Stimulated activated CD4-positive, alpha-beta T cell treated with anti-CD3 and anti-CD28 coated beads, Interleukin-4, amount 100 ng/mL, for 1 hour (primary cell): ENCODE measurements at regions not wholly inside any gene's neighbourhood (a gene's known extent, or its start where the extent isn't known, plus 50 kb on each side); places are given as distances from the start of the nearest gene placed in this dataset.
"Not testable (repeated sequence)": the region's sequence is repeated elsewhere in the genome, so short reads cannot be mapped to it uniquely, and the experiment has no call there.

ENCODE experiments used
- DNase-seq: peaks from one replicate; pipeline ENCODE4 v3.0.0-alpha.2; 2020

GRCh38 chrX:77167993-77168392 lies 279.2 kb upstream of the FGF16 start:
- DNase-seq: no peak

- no peak for DNase-seq
Observed at GRCh38 chrX:77174680-77175519, 272.3 kb upstream of the FGF16 start.

- no peak for DNase-seq
Observed at GRCh38 chrX:77200663-77201062, 246.5 kb upstream of the FGF16 start.

- DNase-seq: no peak
Observed at GRCh38 chrX:77223046-77223445, 224.1 kb upstream of the FGF16 start.

- DNase-seq: no peak
Observed at GRCh38 chrX:77264490-77264889, 182.7 kb upstream of the FGF16 start.

- no peak for DNase-seq
Observed at GRCh38 chrX:77275392-77275791, 171.8 kb upstream of the FGF16 start.

GRCh38 chrX:77276742-77277141 lies 170.4 kb upstream of the FGF16 start:
- no peak for DNase-seq

- no peak for DNase-seq
Observed at GRCh38 chrX:77277911-77278310, 169.3 kb upstream of the FGF16 start.

GRCh38 chrX:77279373-77279772 lies 167.8 kb upstream of the FGF16 start:
- not testable (repeated sequence) for DNase-seq

- DNase-seq: no peak
Observed at GRCh38 chrX:77293331-77293995, 153.7 kb upstream of the FGF16 start.

- no peak for DNase-seq
Observed at GRCh38 chrX:77298296-77298695, 148.9 kb upstream of the FGF16 start.

- DNase-seq: no peak
Observed at GRCh38 chrX:77298790-77299189, 148.4 kb upstream of the FGF16 start.

- no peak for DNase-seq
Observed at GRCh38 chrX:77299549-77299948, 147.6 kb upstream of the FGF16 start.

GRCh38 chrX:77342004-77342403 lies 105.2 kb upstream of the FGF16 start:
- DNase-seq: no peak

GRCh38 chrX:77346859-77347258 lies 100.3 kb upstream of the FGF16 start:
- no peak for DNase-seq

GRCh38 chrX:77347572-77347971 lies 99.6 kb upstream of the FGF16 start:
- DNase-seq: no peak

GRCh38 chrX:77389891-77390290 lies 57.3 kb upstream of the FGF16 start:
- no peak for DNase-seq

GRCh38 chrX:77390365-77390764 lies 56.8 kb upstream of the FGF16 start:
- DNase-seq: not testable (repeated sequence)

- no peak for DNase-seq
Observed at GRCh38 chrX:77396781-77397180, 50.4 kb upstream of the FGF16 start.
